ENCODE measurements at regions not wholly inside any gene's neighbourhood (a gene's known extent, or its start where the extent isn't known, plus 50 kb on each side); places are given as distances from the start of the nearest gene placed in this dataset.

GRCh38 chr14:32020882-32021281 lies 56.2 kb upstream of the ARHGAP5 start:
- no peak for DNase-seq (ENCODE audit: low read depth, low spot score)

- no peak for DNase-seq (ENCODE audit: low read depth, low spot score)
Observed at GRCh38 chr14:32021341-32021740, 55.8 kb upstream of the ARHGAP5 start.

- no peak for DNase-seq (ENCODE audit: low read depth, low spot score)
Observed at GRCh38 chr14:32022525-32022924, 54.6 kb upstream of the ARHGAP5 start.

GRCh38 chr14:32022938-32023466 lies 54.1 kb upstream of the ARHGAP5 start:
- no peak for DNase-seq (ENCODE audit: low read depth, low spot score)

- no peak for DNase-seq (ENCODE audit: low read depth, low spot score)
Observed at GRCh38 chr14:32023540-32023939, 53.6 kb upstream of the ARHGAP5 start.

GRCh38 chr14:32027255-32027939 lies 49.7 kb upstream of the ARHGAP5 start:
- DNase-seq (ENCODE audit: low read depth, low spot score): no peak
